ENCODE measurements at regions not wholly inside any gene's neighbourhood (a gene's known extent, or its start where the extent isn't known, plus 50 kb on each side); places are given as distances from the start of the nearest gene placed in this dataset.

DNA sequence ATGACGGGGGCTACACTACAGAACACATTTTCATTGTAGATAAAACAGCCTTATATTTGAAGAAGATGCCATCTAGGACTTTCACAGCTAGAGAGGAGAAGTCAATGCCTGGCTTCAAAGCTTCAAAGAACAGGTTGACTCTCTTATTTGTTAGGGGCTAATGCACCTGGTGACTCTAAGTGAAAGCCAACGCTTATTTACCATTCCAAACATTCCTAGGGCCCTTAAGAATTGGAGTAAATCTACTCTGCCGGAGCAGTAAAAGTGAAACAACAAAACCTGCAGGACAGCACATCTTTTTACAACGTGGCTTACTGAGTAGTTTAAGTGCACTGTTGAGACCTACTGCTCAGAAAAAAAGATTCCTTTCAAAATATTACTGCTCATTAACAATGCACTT, 487.2 kb upstream of the SOX5 start:
- TF ChIP-seq EZH2 (IDR thresholded peaks at IDR 0.05; ENCODE audit: insufficient read depth, low read length), result no peak
- TF ChIP-seq, protein P1, sequence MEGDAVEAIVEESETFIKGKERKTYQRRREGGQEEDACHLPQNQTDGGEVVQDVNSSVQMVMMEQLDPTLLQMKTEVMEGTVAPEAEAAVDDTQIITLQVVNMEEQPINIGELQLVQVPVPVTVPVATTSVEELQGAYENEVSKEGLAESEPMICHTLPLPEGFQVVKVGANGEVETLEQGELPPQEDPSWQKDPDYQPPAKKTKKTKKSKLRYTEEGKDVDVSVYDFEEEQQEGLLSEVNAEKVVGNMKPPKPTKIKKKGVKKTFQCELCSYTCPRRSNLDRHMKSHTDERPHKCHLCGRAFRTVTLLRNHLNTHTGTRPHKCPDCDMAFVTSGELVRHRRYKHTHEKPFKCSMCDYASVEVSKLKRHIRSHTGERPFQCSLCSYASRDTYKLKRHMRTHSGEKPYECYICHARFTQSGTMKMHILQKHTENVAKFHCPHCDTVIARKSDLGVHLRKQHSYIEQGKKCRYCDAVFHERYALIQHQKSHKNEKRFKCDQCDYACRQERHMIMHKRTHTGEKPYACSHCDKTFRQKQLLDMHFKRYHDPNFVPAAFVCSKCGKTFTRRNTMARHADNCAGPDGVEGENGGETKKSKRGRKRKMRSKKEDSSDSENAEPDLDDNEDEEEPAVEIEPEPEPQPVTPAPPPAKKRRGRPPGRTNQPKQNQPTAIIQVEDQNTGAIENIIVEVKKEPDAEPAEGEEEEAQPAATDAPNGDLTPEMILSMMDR (IDR thresholded peaks at IDR 0.05; ENCODE audit: insufficient read depth, low read depth, low read length), result no peak
